Spleen (tissue), 11 donors: ENCODE measurements at regions not wholly inside any gene's neighbourhood (a gene's known extent, or its start where the extent isn't known, plus 50 kb on each side); places are given as distances from the start of the nearest gene placed in this dataset.

ENCODE experiments used
- DNase-seq: peaks from one replicate; pipeline ENCODE4 v3.0.0-alpha.2; 2020
- H3K27ac ChIP-seq, 8 donors: fragments of 200-600 bp; sonication (generic) in 7 of 8; 1 replicate in 4 of 8; 2 replicates in 4 of 8; pipeline versions ENCODE4 v1.5.0 to v1.8.0; 2016 to 2021; ENCODE audit warnings: inconsistent platforms in 4 of 8, mild to moderate bottlenecking in 4 of 8, moderate library complexity in 1 of 8
- H3K27me3 ChIP-seq, 7 donors: fragments of 200-600 bp; sonication (generic) in 6 of 7; replicated peaks in 1 of 7; 1 replicate in 4 of 7; 2 replicates in 3 of 7; pipeline versions ENCODE4 v1.5.0 to v1.8.0; 2016 to 2021; ENCODE audit warnings: inconsistent platforms in 3 of 7, mild to moderate bottlenecking in 1 of 7
- H3K36me3 ChIP-seq, 6 donors: fragments of 200-600 bp; sonication (generic) in 5 of 6; 1 replicate in 4 of 6; 2 replicates in 2 of 6; pipeline versions ENCODE4 v1.5.0 to v1.8.0; 2016 to 2021; ENCODE audit warnings: inconsistent platforms in 2 of 6
- H3K4me1 ChIP-seq, 6 donors: fragments of 200-600 bp; sonication (generic) in 5 of 6; 1 replicate in 3 of 6; 2 replicates in 3 of 6; pipeline versions ENCODE4 v1.5.0 to v1.8.0; 2016 to 2021; ENCODE audit warnings: inconsistent platforms in 3 of 6
- H3K4me3 ChIP-seq, 8 donors: fragments of 200-600 bp; sonication (generic) in 7 of 8; 1 replicate in 4 of 8; 2 replicates in 4 of 8; pipeline versions ENCODE4 v1.5.0 to v1.8.0; 2016 to 2021; ENCODE audit warnings: inconsistent platforms in 4 of 8, mild to moderate bottlenecking in 4 of 8, moderate library complexity in 2 of 8
- H3K9me3 ChIP-seq, 8 donors: fragments of 200-600 bp; sonication (generic) in 7 of 8; 1 replicate in 4 of 8; 2 replicates in 4 of 8; pipeline versions ENCODE4 v1.5.0 to v1.8.0; 2016 to 2021; ENCODE audit warnings: inconsistent platforms in 4 of 8
- CTCF ChIP-seq, 11 experiments: fragments of 200-600 bp in 7 of 11; fragments of 450-650 bp in 4 of 11; sonication (generic) in 4 of 11; IDR thresholded peaks in 8 of 11; conservative IDR thresholded peaks in 3 of 11; 1 replicate in 7 of 11; 2 replicates in 4 of 11; pipeline versions ENCODE4 v1.4.0 to v1.8.0; 2016 to 2021; ENCODE audit warnings: antibody characterized with exemption in 11 of 11, inconsistent platforms in 4 of 11, mild to moderate bottlenecking in 1 of 11
- POLR2A ChIP-seq, 3 donors: fragments of 450-650 bp; IDR thresholded peaks; one replicate each; pipeline ENCODE4 v1.5.1; 2017; ENCODE audit warnings: antibody characterized with exemption in 3 of 3, mild to moderate bottlenecking in 1 of 3
- POLR2AphosphoS5 ChIP-seq, 3 donors: sonication (generic); formaldehyde crosslinking; IDR thresholded peaks; one replicate each; pipeline ENCODE4 v1.5.1; 2017; ENCODE audit warnings: antibody characterized with exemption in 3 of 3
- WGBS, 5 donors: extraction: QIAGEN DNeasy Blood & Tissue Kit in 3 of 5; methylation state at CpG; one replicate each; pipeline versions ENCODE4 v1.1.5 to v1.1.7; 2013 to 2018; 5-methylcytosine and 5-hydroxymethylcytosine counted together
- intact Hi-C: fragments of 100-400 bp; cut with DNase I; formaldehyde crosslinking; loops from one replicate; pipeline ENCODE4 v1.15.0; 2023; ENCODE audit warnings: low total_unique reads
- donor health status: healthy with polysubstance abuse.
- donor health status: DM: no; HTN: no; CAD: no; lungs with moderate emphysema.
- donor health status: DM: no; HTN: no; CAD: no.
- donor health status: Bipolar disorder and iron deficiency.
- donor health status: healthy.
- donor health status: DM: no; HTN: no; CAD: no.
- donor health status: DM: yes; HTN: yes; CAD: no.

DNA sequence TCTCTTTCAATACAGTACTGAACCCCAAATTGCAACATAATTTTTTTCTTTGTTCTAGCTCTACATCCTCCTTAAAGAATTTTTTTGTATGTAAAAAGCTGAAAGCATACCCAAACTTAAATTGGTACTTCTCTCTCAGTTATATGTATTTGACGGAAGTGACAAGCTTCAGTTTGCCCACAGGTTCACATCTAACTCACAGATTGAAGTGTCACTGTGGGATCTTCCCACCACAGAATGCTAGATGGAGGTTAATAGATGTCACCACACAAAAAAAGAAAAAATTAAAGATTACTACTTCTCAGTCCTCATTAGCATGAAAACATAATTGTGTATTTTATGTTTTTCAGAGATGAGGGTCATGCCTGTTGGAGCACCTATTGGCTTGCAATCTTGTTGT, 150.9 kb upstream of the GHITM start:
- no peak for DNase-seq
- intact Hi-C loops = no loop called here
- Histone ChIP-seq H3K4me1 (no peaks in the 10 kb centered on the region), H3K4me3 (no peak overlapping the region), H3K27me3 (no peaks in the 10 kb centered on the region), H3K36me3 (no peaks in the 10 kb centered on the region), H3K27ac (no peak overlapping the region), H3K9me3 (no peaks in the 10 kb centered on the region)
- TF ChIP-seq CTCF (IDR thresholded peaks at IDR 0.05 in 8 of 11, conservative IDR thresholded peaks at IDR 0.05 in 3 of 11) (no peak), POLR2AphosphoS5 (IDR thresholded peaks at IDR 0.05) (no peak), POLR2A (IDR thresholded peaks at IDR 0.05) (no peak)
- 80 to 98% (median 82%) methylated on average over 1 of the region's 1 CpG for WGBS, 5 donors

- H3K36me3 ChIP-seq = no peaks in the 10 kb centered on the region
- no peak overlapping the region for H3K4me3 ChIP-seq
- H3K27me3 ChIP-seq = no peaks in the 10 kb centered on the region
- 33 to 50% (median 47%) methylated on average over 3 of the region's 3 CpGs for WGBS, 5 donors
- DNase-seq = no peak
- no peak overlapping the region for H3K27ac ChIP-seq
- no peak for TF ChIP-seq CTCF (IDR thresholded peaks at IDR 0.05 in 8 of 11, conservative IDR thresholded peaks at IDR 0.05 in 3 of 11)
- no peaks in the 10 kb centered on the region for H3K4me1 ChIP-seq
- intact Hi-C loops = no loop called here
- H3K9me3 ChIP-seq = no peaks in the 10 kb centered on the region
Measured at GRCh38 chr10:83990126-83990525, 149.2 kb upstream of the GHITM start.

DNA sequence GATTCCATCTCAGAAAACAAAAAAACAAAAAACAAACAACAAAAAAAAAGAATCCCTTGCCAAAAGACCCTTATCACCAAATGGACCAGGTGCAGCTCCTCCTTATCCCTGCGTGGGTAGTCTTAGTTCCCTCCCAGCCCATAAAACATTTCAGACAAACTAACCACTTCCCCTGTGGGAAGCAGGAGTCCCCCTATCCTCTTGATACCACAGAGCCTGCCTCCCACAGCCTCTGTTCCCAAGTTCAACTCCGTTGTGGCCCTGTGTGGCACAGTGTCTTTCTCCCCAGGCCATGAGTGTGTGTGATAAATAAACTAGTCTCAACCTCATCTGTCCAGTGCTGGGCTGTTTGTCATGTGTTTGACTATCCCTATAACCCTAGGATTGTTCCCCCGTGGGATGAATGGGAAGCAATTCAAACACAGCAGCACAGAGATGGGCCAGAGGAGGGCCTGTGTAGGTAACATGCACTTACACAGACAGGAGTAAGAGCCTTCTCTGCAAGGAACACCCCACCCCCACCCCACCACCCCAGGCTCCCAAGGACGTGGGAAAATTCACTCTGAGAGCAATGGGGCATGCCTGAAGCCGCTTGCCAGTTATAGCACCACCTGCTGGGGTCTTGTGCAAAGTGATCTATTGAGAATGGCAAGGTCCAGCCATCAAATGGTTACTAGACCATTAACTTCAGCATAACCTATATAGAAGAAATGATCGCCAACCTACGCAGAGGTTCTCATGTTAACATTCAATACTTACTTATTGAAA, 147.1 kb upstream of the GHITM start:
- no peak overlapping the region for H3K27ac ChIP-seq
- no peak for DNase-seq
- H3K9me3 ChIP-seq = no peaks in the 10 kb centered on the region
- intact Hi-C loops = no loop called here
- TF ChIP-seq CTCF (IDR thresholded peaks at IDR 0.05 in 8 of 11, conservative IDR thresholded peaks at IDR 0.05 in 3 of 11) (peak in 1 of 11 experiments; percentile 10), POLR2A (IDR thresholded peaks at IDR 0.05) (no peak), POLR2AphosphoS5 (IDR thresholded peaks at IDR 0.05) (no peak)
- no peak overlapping the region for H3K4me3 ChIP-seq
- 41 to 49% (median 48%) methylated on average over 7 of the region's 7 CpGs for WGBS, 5 donors
- no peaks in the 10 kb centered on the region for H3K36me3 ChIP-seq
- no peaks in the 10 kb centered on the region for H3K27me3 ChIP-seq
- no peaks in the 10 kb centered on the region for H3K4me1 ChIP-seq

DNA sequence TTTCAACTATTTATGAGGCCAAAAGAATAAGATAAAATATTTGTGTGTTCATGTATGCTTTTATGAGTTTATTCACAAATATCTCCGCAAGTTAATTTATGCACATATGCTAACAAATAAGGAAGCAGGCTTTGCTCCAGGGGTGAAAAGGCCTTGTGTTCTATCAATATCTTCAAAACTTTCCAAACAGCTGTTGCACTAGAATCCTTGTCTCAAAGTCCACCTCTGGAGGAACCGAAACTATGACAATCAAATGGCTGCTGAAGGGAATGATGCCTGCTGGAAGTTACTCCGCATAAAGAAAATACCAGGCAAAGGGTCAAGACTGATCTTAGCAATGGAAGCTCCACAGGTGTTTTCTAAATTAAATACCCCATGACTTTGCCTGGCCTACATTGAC, 145.0 kb upstream of the GHITM start:
- H3K4me3 ChIP-seq = no peak overlapping the region
- H3K27me3 ChIP-seq = peaks cover 0 to 11% (median 0%) of the 10 kb centered on the region in 7 donors
- no peak overlapping the region for H3K27ac ChIP-seq
- 86 to 90% (median 90%) methylated on average over 3 of the region's 3 CpGs for WGBS, 5 donors
- intact Hi-C loops = no loop called here
- H3K4me1 ChIP-seq = no peaks in the 10 kb centered on the region
- no peak for DNase-seq
- no peak for TF ChIP-seq CTCF (IDR thresholded peaks at IDR 0.05 in 8 of 11, conservative IDR thresholded peaks at IDR 0.05 in 3 of 11)
- TF ChIP-seq POLR2AphosphoS5 (IDR thresholded peaks at IDR 0.05) = no peak
- no peak for TF ChIP-seq POLR2A (IDR thresholded peaks at IDR 0.05)
- no peaks in the 10 kb centered on the region for H3K36me3 ChIP-seq
- H3K9me3 ChIP-seq = no peaks in the 10 kb centered on the region
